Endothelial cell of umbilical vein (primary cell): ENCODE measurements at regions not wholly inside any gene's neighbourhood (a gene's known extent, or its start where the extent isn't known, plus 50 kb on each side); places are given as distances from the start of the nearest gene placed in this dataset.

Experiments used
- BruUV-seq: library from RNA; stranded (reverse); fragments of 400-500 nt; replicated peaks from 2 replicates; lab custom pipeline; 2021; lab: Mats Ljungman, UMichigan
- CTCF ChIA-PET: fragments of 300-600, 350-600 bp; sonication (Branson Sonifier 250); formaldehyde crosslinking; loops from one replicate; lab custom pipeline; 2021; ENCODE audit warnings: antibody characterized with exemption, inconsistent platforms; lab: Charles Lee
- POLR2A ChIA-PET: fragments of 300-600, 350-600 bp; sonication (Branson Sonifier 250); formaldehyde crosslinking; loops from one replicate; lab custom pipeline; 2021; ENCODE audit warnings: antibody characterized with exemption, inconsistent platforms; lab: Charles Lee
- DNase-seq: peaks from one replicate; pipeline ENCODE4 v3.0.0-alpha.2; 2011; ENCODE audit warnings: low read depth, low spot score
- FAIRE-seq: peaks from 2 replicates; lab custom pipeline; 2011; peaks lifted over from hg19 to GRCh38; lab: Jason Lieb, UNC
- H2AFZ ChIP-seq: 2 replicates; pipeline ENCODE4 v1.6.0; 2012; ENCODE audit warnings: low read depth, low read length, control low read depth, inconsistent platforms
- H3K27ac ChIP-seq: 2 replicates; pipeline ENCODE4 v1.5.1; 2011; ENCODE audit warnings: low read depth, mild to moderate bottlenecking, control low read depth, low read length, moderate library complexity; ENCODE audit not compliant: insufficient read depth
- H3K27me3 ChIP-seq, 2 experiments: 2 replicates each; pipeline versions ENCODE4 v1.6.0 to v1.6.1; 2011; ENCODE audit warnings: low read length in 2 of 2, mixed read lengths in 1 of 2; ENCODE audit not compliant: control insufficient read depth in 2 of 2, insufficient read depth in 2 of 2
- H3K36me3 ChIP-seq, 2 experiments: 2 replicates in 1 of 2; 3 replicates in 1 of 2; pipeline ENCODE4 v1.5.1; 2011; ENCODE audit warnings: low read length in 2 of 2, mild to moderate bottlenecking in 1 of 2, moderate library complexity in 1 of 2; ENCODE audit not compliant: control insufficient read depth in 2 of 2, insufficient read depth in 2 of 2; ENCODE audit errors: extremely low read depth in 1 of 2
- H3K4me1 ChIP-seq: 3 replicates; pipeline ENCODE4 v1.5.1; 2011; ENCODE audit warnings: mild to moderate bottlenecking, low read length; ENCODE audit not compliant: control insufficient read depth, insufficient read depth; ENCODE audit errors: extremely low read depth
- H3K4me2 ChIP-seq: 2 replicates; pipeline ENCODE4 v1.6.1; 2011; ENCODE audit warnings: low read length, control low read depth, mixed read lengths; ENCODE audit not compliant: insufficient read depth
- H3K4me3 ChIP-seq, 3 experiments: fragments of 200-600 bp in 1 of 3; sonication (generic), shearing (Covaris generic) in 1 of 3; replicated peaks in 1 of 3; 2 replicates each; pipeline ENCODE4 v1.5.1; 2011 to 2016; ENCODE audit warnings: control low read depth in 3 of 3, low read length in 3 of 3, mild to moderate bottlenecking in 2 of 3, inconsistent platforms in 1 of 3, low read depth in 1 of 3, moderate library complexity in 1 of 3; ENCODE audit not compliant: insufficient read depth in 1 of 3
- H3K79me2 ChIP-seq: 2 replicates; pipeline ENCODE4 v1.6.0; 2012; ENCODE audit warnings: low read length, inconsistent platforms; ENCODE audit not compliant: control insufficient read depth, insufficient read depth
- H3K9ac ChIP-seq: replicated peaks from 2 replicates; pipeline ENCODE3; 2011; ENCODE audit warnings: low read length, control low read depth; ENCODE audit not compliant: insufficient read depth; ENCODE audit errors: extremely low read depth
- H3K9me1 ChIP-seq: replicated peaks from 3 replicates; pipeline ENCODE4 v1.6.0; 2011; ENCODE audit warnings: mild to moderate bottlenecking, low read length; ENCODE audit not compliant: control insufficient read depth, insufficient read depth; ENCODE audit errors: extremely low read depth
- H3K9me3 ChIP-seq: replicated peaks from 2 replicates; pipeline ENCODE4 v1.5.1; 2012; ENCODE audit warnings: low read length, inconsistent platforms; ENCODE audit not compliant: control insufficient read depth, insufficient read depth
- H4K20me1 ChIP-seq: replicated peaks from 2 replicates; pipeline ENCODE3; 2011; ENCODE audit warnings: mild to moderate bottlenecking, low read length; ENCODE audit not compliant: control insufficient read depth, insufficient read depth; ENCODE audit errors: extremely low read depth
- EZH2 ChIP-seq: IDR thresholded peaks from 2 replicates; pipeline ENCODE4 v1.6.1; 2012; ENCODE audit warnings: borderline replicate concordance, low read depth, mild to moderate bottlenecking, moderate library complexity, low read length, inconsistent platforms; ENCODE audit not compliant: severe bottlenecking
- FOS ChIP-seq: IDR thresholded peaks from 2 replicates; pipeline ENCODE4 v1.6.1; 2011; ENCODE audit warnings: mild to moderate bottlenecking, low read length, moderate library complexity, borderline replicate concordance; ENCODE audit not compliant: insufficient read depth
- GATA2 ChIP-seq: IDR thresholded peaks from 2 replicates; pipeline ENCODE4 v1.7.0; 2011; ENCODE audit warnings: low read depth, mild to moderate bottlenecking, moderate library complexity, mixed read lengths, low read length; ENCODE audit not compliant: insufficient read length, insufficient read depth
- JUN ChIP-seq: IDR thresholded peaks from 2 replicates; pipeline ENCODE4 v1.6.1; 2011; ENCODE audit warnings: borderline replicate concordance, low read depth; ENCODE audit not compliant: insufficient read length, insufficient read depth
- MYC ChIP-seq: IDR thresholded peaks from one replicate; pipeline ENCODE4 v1.6.1; 2011; ENCODE audit warnings: mild to moderate bottlenecking, low read depth, low read length
- POLR2A ChIP-seq: IDR thresholded peaks from 2 replicates; pipeline ENCODE4 v1.6.1; 2012; ENCODE audit warnings: low read depth, mild to moderate bottlenecking, control low read depth, low read length
- POLR2AphosphoS5 ChIP-seq: IDR thresholded peaks from 2 replicates; pipeline ENCODE4 v1.6.1; 2012; ENCODE audit warnings: low read depth, mild to moderate bottlenecking, control low read depth, low read length, moderate library complexity; ENCODE audit not compliant: insufficient read depth
- dilution Hi-C: fragments of 300-500 bp; cut with MboI; formaldehyde crosslinking; loops from one replicate; pipeline ENCODE4 v1.15.0; 2019; ENCODE audit warnings: low sequenced_read_pairs; ENCODE audit not compliant: extremely low pct_ligation_motif_present
- intact Hi-C: fragments of 100-400 bp; cut with micrococcal nuclease; formaldehyde crosslinking; loops from one replicate; pipeline ENCODE4 v1.10.0; 2022
- TF ChIP-seq, protein P1 (sequence below): IDR thresholded peaks from 2 replicates; pipeline ENCODE4 v1.6.1; 2011; ENCODE audit not compliant: insufficient read depth, insufficient read length
- TF ChIP-seq, protein P2 (sequence below), 2 donors: IDR thresholded peaks; 1 replicate in 1 of 2; 2 replicates in 1 of 2; pipeline ENCODE4 v1.5.1; 2011; ENCODE audit warnings: low read length in 2 of 2, mild to moderate bottlenecking in 2 of 2, moderate library complexity in 2 of 2, control low read depth in 1 of 2, inconsistent platforms in 1 of 2, low read depth in 1 of 2; ENCODE audit not compliant: insufficient read depth in 1 of 2; ENCODE audit errors: extremely low read depth in 1 of 2

DNA sequence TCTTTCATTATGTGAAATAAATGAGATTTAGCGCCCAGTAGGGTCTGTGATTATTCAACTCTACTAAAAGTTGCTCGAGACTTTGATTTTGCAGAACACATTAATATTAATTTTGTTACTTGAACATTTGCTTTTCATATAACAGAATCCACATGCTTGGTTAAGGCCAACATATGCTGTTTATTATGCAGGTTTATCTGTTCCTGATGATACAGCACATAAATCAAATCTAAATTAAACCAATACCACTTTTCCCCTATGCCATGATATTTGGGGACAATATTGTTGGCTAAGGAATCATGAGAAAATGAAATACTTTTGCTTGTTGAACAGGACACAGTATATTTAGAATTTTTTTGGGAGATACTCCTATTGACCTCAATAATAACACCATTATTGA, 291.1 kb downstream of the USP25 start:
- ChIA-PET POLR2A (no interaction called here), CTCF (interaction anchor here (1.4 to 1.6 kb wide), 2 partner anchors 14 to 18 kb away, joined by 4 to 6 read pairs; no protein-coding TSS in a partner anchor)
- TF ChIP-seq, protein P1, sequence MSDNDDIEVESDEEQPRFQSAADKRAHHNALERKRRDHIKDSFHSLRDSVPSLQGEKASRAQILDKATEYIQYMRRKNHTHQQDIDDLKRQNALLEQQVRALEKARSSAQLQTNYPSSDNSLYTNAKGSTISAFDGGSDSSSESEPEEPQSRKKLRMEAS = no peak
- TF ChIP-seq EZH2 = no peak
- no peak for TF ChIP-seq POLR2AphosphoS5
- no peak for TF ChIP-seq MYC
- TF ChIP-seq, protein P2, sequence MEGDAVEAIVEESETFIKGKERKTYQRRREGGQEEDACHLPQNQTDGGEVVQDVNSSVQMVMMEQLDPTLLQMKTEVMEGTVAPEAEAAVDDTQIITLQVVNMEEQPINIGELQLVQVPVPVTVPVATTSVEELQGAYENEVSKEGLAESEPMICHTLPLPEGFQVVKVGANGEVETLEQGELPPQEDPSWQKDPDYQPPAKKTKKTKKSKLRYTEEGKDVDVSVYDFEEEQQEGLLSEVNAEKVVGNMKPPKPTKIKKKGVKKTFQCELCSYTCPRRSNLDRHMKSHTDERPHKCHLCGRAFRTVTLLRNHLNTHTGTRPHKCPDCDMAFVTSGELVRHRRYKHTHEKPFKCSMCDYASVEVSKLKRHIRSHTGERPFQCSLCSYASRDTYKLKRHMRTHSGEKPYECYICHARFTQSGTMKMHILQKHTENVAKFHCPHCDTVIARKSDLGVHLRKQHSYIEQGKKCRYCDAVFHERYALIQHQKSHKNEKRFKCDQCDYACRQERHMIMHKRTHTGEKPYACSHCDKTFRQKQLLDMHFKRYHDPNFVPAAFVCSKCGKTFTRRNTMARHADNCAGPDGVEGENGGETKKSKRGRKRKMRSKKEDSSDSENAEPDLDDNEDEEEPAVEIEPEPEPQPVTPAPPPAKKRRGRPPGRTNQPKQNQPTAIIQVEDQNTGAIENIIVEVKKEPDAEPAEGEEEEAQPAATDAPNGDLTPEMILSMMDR (IDR thresholded peaks at IDR 0.05; ENCODE audit: extremely low read depth in 1 of 2, insufficient read depth in 1 of 2, low read depth in 1 of 2, low read length in 2 of 2) = no peak
- no peak for TF ChIP-seq JUN
- no peak for TF ChIP-seq GATA2
- TF ChIP-seq POLR2A = no peak
- no peak for TF ChIP-seq FOS
- H3K9me1 ChIP-seq = no peaks in the 10 kb centered on the region
- no peaks in the 10 kb centered on the region for H3K9me3 ChIP-seq
- no peak overlapping the region for H2AFZ ChIP-seq
- dilution Hi-C loops = no loop called here
- no peaks in the 10 kb centered on the region for H3K27me3 ChIP-seq
- H3K27ac ChIP-seq = no peak overlapping the region
- intact Hi-C loops = no loop called here
- no peak overlapping the region for H3K4me2 ChIP-seq
- H3K9ac ChIP-seq = no peak overlapping the region
- no peaks in the 10 kb centered on the region for H3K79me2 ChIP-seq
- no peak overlapping the region for H3K4me3 ChIP-seq
- no TSS peak for BruUV-seq
- H3K36me3 ChIP-seq = no peaks in the 10 kb centered on the region
- DNase-seq (no peak), FAIRE-seq (no peak)
- no peaks in the 10 kb centered on the region for H3K4me1 ChIP-seq
- H4K20me1 ChIP-seq = no peaks in the 10 kb centered on the region
